NOMO-1 treated with dmso at 0.1 percent for 144 hours (cell line): ENCODE measurements at regions not wholly inside any gene's neighbourhood (a gene's known extent, or its start where the extent isn't known, plus 50 kb on each side); places are given as distances from the start of the nearest gene placed in this dataset.

ENCODE experiments used
- DNase-seq: peaks from one replicate; lab custom pipeline; 2025; ENCODE audit not compliant: unreplicated experiment; lab: John Stamatoyannopoulos, UW

DNA sequence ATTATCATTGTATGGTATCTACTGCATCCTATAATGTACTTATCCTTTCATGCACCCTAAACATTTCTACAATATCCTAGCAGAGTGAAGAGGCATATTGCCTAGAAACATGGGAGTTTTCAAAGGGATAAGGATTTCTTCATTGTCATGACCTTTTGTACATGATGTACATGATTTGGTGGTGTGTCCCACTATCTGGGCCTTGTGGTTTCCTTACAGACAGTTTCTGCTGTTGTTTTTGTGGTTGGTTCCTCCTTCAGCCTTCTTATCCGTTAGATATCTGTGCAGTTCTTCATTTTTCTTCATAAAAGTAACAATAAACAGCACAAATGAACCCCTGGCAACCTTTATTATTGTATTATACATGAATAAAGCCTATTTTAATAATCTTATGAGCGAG is 70.4 kb upstream of the BACH1 start:
- DNase-seq = no peak

DNA sequence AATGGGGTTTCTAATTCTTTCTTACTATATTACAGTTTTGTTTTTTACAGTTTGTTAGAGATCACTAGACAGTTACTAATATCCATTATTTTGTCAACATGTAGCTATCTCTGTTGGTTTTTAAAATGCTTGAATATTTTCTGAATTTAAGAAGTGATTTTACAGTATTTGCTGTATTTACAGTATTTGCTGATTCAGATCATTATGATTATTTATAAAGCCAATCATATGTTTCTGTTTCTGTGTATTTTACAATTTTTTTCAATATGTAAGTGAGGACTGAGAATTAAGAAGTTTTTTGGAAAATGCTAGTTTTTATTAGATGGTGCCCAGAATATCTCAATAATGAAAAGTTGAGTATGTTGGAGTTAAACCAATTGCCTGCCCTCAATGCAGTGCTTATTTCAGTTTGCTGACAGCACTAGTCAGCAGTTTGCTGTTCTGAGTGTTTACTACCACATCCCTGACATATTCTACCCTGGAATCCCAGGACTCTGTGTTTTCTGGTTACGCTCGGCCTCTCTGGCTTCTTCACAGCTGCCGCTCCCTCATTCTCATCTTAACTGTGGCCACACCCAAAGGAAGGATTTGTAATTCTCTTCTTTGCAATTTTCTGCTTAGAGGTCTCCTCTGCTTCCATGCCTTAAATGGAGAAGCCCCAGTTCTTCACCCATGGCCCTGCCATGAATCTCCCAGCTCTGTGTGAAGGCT is 68.0 kb upstream of the BACH1 start:
- no peak for DNase-seq

DNA sequence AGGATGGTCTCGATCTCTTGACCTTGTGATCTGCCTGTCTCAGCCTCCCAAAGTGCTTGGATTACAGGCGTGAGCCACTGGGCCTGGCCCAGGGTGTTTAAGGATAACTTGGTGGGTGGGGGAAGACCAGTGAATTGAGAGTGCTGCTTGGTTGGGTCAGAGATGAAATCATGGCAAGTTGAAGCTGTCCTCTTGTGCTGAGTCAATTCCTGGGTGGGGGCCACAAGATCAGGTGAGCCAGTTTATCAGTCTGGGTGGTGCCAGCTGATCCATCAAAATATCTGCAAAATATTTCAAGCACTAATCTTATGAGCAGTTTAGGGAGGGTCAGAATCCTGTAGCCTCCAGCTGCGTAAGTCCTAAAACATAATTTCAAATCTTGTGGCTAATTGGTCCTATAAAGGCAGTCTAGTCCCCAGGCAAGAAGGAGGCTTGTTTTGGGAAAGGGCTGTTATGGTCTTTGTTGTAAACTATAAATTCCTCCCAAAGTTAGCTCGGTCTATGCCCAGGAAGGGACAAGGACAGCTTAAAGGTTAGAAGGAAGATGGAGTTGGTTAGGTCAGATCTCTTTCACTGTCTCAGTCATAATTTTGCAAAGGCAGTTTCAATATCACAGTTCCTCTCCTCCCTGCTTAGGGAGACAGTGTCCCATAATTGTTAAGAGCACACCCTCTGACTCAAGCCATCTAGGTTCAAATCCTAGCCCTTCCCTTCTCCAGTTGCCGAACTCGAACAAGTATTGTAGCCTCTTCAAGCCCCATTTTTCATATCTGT is 66.8 kb upstream of the BACH1 start:
- DNase-seq = no peak

DNA sequence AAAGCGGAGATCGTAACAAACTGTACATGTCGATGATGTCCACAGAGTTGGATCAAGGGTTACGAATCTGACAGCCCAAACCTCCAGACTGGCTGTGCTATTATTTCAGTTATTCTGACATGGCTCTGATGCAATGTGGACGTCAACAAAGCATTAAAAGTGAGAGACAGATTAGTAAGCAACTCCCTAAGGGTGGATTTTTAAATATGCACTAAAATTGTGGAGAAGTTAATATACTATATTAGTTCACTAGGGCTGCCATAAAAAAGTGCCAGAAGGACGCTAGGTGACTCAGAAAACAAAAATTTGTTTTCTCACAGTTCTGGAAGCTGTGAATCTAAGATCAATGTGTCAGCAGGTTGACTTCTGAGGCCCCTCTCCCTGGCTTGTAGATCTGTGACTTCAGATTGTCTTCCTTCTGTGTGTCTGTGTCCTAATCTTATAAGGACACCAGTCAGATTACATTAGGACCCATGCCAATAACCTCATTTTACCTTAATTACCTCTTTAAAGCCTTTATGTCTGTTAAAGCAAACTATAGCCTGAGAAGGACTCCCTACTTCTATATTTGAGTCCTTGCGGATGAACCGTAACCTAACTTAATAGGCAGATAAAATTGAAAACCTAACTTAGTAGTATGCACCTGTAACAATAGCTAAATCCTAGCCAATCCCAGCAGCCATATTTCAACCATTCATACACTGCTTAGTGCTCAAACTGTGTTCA is 66.0 kb upstream of the BACH1 start:
- no peak for DNase-seq

DNA sequence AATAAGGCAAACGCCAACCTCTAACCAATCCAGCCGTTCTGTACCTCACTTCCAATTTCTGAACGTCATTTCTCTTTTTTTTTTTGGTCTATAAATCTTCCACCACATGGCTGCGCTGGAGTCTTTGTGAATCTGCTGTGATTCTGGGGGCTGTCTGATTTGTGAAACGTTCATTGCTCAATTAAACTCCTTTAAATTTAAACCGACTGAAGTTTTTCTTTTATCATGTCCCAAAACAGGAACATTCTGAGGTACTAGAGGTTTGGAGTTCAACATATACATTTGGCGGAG is 65.5 kb upstream of the BACH1 start:
- peak; percentile 33 for DNase-seq

DNA sequence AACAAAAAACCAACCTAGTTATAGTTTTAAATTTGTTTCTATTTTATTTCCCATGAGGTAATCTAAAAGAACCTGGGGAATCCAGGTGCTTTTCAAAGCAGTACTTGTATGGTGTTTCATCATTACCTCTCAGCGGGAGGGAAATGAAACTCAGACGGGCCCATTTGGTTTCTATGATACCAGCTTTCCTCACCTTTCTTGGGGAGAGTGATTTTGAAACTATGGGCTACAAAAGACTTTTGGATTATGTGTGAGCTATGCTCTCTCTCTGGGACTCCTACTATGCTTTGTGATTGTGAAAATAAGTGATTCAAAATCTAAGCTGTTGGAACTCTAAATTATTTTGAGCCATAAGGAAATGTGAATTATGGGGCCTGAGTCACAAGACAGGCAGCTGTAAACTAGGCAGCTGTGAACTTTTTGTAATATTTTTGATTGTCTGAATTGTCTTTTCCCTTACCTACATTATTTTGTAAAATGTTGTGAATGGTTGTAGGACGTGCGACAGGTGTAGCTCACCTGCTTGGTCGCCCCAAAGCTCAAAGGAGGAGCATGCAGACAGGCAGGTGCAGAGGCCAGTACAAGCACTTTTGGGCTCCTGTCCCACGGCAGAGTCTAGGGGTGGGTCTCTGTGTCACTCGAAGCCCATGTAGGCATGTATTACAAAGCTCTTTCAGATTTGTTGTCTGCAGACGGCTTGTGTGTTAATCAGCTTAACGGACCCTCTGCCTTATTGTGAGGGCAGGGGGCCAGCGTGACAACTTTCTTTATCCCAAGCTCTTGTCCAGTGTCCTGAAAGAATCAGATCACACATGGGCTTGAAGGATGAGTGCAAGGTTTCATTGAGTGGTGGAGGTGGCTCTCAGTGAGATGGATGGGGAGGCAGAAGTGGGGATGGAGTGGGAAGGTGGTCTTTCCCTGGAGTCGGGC is 64.8 kb upstream of the BACH1 start:
- DNase-seq = peak; percentile 11

DNA sequence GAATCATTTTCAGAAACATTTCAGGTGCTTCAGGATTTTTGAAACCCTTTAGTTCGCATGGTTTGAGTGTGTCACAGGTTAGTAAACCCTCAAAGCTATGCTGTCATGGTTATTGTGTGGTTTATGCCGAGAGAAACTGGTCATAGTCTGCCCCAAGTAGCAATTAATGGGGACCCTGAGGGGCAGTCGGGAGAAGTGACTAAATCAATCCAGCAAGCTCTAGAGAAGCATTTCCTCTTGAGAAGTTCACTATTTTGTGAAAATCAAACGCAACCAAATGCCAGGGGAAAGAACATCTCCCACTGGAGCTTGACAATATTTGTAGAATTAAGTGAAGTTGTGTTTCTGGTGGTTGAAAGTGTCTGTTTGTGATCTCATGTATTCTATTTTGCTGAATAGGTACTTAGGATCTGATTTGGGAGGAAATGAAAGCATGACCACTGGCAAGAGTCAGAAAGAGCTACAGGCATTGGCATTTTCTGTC is 63.0 kb upstream of the BACH1 start:
- no peak for DNase-seq

DNA sequence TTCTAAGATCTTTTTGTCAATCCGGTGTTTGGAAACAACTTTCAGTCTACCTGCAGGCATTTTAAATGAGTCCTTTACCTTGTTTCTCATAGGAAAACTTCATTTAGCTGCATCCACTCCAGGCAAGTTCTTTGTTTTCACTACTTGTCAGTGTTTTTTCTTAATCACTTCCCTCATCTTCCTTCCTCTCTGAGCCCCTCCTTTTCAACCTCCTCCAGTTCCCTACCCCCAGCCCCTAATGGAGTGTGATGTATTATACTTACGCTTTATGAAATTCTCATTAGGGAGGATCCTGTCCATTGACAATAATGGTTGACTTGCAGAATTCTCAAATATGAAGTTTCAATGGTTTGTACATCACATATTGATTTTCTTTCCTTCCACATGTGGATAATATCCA is 62.5 kb upstream of the BACH1 start:
- no peak for DNase-seq

DNA sequence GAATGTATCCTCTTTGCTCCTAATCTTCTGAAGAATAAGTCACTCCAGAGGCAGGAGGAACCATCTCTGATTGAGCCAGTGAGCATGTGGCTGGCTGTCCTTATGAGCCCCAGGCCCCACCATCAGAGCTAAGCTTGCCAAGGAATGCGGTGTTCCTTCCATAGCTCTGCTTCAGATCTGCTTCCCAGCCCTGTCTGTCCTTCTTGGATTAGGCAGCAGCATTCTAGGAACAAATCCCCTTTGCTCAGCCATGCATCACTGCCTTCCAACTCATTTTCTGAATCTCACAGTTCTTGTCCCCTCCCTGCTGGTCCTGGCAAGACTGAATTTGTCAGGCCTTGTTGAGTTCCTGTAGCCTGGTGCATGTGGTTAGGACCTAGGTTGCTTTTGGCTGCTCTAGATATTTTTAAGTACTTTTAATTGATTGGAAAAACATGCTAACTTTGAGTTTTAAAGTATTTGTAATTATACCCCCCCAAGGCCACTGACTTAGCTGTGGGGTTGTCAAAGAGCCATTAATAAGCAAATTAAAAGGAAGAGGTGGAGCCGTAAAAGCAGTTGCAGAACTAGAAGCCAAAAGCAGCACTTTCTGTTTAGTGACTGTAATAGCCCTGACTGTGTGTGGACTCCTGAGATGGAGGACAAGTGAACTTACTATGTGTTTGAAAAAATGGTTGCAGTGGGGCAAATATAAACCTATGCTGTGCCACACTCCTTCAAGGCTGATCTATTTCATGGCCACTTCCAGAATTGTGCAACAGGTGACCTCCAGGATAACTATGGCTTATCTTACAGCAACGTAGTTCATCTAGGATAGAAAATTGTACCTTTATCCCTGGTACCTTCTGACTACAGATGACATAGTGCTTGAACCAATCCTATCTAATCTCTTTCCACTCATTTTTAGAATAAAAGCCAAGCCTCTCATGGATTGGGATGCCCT is 61.3 kb upstream of the BACH1 start:
- no peak for DNase-seq

DNA sequence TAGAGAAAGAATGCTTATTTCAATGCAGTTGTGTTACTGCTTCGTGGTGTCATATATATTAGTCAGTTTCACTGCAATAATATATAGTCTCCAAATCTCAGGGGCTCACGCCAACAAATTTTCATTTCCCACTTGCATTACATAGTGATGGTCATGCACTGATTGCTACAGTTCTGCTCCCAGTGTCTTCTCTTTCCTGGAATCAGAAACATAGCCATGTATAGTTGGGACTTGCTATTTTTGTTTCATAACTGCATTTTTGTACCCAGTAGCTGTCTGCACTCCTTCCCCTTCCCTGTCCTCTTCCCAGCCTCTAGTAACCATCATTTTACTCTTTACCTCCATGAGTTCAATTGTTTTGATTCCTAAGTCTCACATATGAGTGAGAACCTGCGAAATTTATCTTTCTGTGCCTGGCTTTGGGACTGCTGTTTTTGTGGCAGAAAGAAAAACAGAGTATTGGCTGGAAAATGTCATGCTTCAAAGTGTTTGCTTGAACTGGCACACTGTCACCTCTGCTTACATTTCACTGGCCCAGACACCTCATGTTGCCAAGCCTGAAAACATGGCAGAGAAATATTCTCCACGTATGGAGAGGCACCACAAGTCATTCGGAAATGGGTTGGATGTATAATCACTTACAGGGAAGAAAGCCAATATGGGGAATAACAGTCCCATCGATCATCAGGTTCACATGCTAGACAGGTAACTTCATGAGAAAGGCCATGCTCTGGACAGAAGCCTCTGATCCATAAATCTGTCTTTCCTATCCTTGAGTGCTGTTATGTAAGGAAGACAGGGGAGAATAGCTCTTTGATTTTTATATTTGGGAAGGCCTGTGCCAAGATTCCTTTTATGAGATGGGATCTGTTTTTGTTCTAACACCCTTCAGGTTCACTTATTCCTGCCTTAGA is 60.4 kb upstream of the BACH1 start:
- no peak for DNase-seq

DNA sequence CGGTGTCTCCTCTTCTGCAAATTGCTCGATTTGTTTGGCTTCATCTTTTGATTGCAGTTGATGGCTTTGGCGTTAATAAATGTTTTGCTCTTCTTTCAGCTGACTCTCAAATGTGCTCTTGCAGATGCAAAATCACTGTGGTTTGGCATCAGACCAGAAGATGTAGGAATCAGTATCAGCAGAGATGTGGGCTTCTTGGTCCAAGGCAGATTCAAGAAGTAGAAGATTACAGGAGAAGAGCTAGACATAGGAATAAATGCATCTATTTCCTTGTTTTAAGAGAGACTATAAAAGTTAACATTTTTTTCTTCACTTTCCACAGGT is 59.8 kb upstream of the BACH1 start:
- peak; percentile 15 for DNase-seq

DNA sequence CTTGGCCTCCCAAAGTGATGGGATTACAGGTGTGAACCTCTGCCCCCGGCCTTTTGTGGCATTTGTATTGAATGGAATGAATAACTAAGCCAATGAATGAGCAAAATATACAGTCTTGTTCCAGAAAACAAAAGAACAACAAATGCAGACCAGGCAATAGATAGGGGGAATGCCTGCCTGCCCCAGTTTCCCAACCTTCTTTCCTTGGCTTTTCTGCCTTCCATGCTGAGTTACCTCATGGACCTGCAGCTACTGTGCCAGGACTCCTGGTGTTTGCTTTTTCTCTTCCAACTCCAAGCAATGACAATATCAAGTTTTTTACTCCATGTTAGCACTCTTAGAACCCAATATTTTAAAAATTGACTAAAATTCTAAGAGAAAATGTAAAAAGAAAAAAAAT is 58.6 kb upstream of the BACH1 start:
- no peak for DNase-seq

DNA sequence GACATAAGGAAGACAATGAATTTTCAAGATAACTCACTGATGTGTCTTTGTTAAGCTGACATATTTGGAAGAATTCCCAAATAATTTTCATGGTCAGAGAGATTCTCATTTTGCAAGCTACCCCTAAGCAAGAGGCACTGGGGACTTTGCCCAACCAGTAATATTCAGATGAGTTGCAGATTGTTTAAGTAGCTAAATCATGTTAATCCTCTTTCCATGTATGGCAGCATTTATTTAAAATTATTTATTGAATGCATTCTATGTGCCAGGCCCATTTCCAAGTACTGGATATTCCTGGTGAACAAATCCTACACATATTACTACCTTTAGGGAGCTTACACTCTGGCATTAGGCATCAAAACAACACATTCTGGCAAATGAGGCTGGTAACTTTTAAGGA is 56.5 kb upstream of the BACH1 start:
- no peak for DNase-seq

DNA sequence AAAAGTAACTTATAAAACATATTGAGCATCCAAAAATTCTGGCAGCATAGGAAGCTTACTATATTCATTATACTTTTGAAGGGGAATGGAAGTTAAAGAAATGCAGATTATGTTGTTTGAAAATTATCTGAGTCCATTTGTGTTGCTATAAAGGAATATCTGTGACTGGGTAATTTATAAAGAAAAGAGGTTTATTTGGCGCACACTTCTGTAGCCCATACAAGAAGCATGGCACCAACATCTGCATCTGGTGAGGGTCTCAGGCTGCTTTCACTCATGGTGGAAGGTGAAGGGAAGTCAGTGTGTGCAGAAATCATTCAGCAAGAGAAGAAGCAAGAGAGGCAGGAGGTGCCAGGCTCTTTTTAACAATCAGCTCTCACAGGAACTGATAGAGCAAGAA is 55.5 kb upstream of the BACH1 start:
- no peak for DNase-seq

DNA sequence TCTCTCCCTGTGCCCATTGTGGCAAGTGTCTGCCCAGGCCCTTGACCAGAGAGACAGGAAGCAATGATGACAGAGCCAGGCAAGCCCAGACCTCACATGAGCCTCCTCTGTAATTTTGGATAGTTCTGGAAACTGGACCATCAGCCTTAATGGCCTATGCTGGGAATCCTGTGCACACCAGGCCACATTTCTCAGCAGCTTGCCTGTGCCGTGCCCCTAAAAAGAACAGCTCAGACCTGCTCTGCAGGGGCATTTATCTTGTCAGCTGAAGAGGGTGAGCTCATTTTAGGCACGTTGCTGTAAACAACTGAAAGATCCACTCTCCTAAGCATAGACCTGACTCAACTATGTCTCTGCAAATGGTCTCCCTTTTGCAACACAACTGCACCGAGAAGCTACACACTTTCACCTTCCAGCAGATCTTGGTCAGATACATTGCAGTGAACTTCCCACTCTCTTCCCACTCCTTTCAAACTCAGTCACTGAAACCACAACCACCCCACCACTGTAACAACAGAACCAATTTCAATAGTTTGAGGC is 53.5 kb upstream of the BACH1 start:
- no peak for DNase-seq

DNA sequence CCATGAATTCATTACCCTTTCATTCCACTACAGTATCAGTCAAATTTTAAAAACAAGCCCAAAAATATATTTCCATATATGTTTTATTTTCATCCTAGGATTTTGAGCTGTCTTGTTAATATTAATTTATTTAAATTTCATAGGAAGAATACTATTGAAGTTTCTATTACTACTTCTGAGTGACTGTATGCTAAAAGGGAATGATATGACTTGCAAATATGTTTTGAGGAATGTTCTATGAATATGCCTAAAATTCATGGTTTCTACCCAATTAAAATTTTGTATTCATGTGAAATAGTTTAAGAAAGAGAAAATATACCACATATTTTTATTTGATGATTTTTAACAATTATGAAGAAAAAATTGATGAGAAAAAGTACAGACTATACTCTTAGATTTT is 52.9 kb upstream of the BACH1 start:
- DNase-seq = no peak

DNA sequence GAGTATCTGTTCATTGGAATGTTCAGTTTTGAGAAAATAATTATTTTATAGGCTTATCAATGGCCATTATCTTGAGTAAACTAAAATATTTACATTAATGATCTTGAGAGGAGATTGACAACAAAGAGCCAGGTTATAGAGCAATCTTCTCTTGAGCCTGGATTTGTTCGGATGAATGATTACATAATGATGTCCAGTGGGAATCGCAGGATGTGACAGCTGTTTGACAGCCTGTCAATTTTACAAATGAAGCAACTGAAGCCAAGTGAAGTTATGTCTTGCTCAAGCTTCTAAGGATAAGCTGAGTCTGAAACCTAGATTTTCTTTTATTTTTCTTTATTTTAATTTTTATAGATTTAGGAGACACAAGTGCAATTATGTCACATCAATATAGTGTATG is 52.1 kb upstream of the BACH1 start:
- no peak for DNase-seq

DNA sequence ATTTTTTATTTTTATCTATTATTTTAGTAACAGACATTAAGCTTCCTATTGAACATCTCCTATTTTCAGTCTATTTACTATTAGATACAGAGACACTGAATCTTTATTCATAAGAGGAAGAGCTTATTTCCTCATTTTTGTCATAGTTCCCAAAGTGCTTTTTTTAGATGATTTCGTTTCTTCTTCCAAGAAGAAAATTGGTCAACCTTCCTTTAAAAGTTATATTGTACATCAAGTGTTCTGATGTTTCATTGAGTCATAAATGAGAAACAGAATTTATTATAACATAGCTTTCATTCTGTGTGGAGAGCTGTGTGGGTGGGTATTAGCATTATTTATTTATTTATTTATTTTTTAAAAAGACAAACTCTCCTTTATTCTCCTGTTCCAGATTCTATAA is 50.6 kb upstream of the BACH1 start:
- DNase-seq = peak; percentile 12
